ENCODE measurements at regions not wholly inside any gene's neighbourhood (a gene's known extent, or its start where the extent isn't known, plus 50 kb on each side); places are given as distances from the start of the nearest gene placed in this dataset.
"Not testable (repeated sequence)": the region's sequence is repeated elsewhere in the genome, so short reads cannot be mapped to it uniquely, and the experiment has no call there.

GRCh38 chr6:66094615-66095014, 387.6 kb upstream of the EYS start:
- intact Hi-C loops (cut with micrococcal nuclease): no loop called here
- Mint-ChIP-seq H3K27ac (no peak overlapping the region), H3K27me3 (no peaks in the 10 kb centered on the region), H3K4me3 (no peak overlapping the region), H3K9me3 (peaks cover 0 to 18% (median 9%) of the 10 kb centered on the region in 8 donors), H3K4me1 (no peaks in the 10 kb centered on the region), H3K36me3 (no peaks in the 10 kb centered on the region)
- Histone ChIP-seq H3K4me3 (ENCODE audit: low read length in 2 of 2) (no peak overlapping the region), H3K36me3 (ENCODE audit: insufficient read depth, low read length) (no peaks in the 10 kb centered on the region), H3K4me1 (ENCODE audit: insufficient read depth, low read length) (no peaks in the 10 kb centered on the region), H3K27ac (ENCODE audit: low read depth, low read length) (no peak overlapping the region), H3K9me3 (ENCODE audit: control insufficient read depth in 1 of 2, low read length in 2 of 2) (no peaks in the 10 kb centered on the region), H3K27me3 (ENCODE audit: insufficient read depth, low read length) (no peaks in the 10 kb centered on the region)
- CTCF ChIA-PET (ENCODE audit: partially characterized antibody): no interaction called here
- POLR2A ChIA-PET (ENCODE audit: partially characterized antibody): no interaction called here
- no peak for DNase-seq

GRCh38 chr6:66092306-66092705, 385.3 kb upstream of the EYS start:
- H3K36me3 Mint-ChIP-seq; DNase-seq; H3K36me3 ChIP-seq (ENCODE audit: insufficient read depth, low read length); POLR2A ChIA-PET (ENCODE audit: partially characterized antibody); H3K27ac ChIP-seq (ENCODE audit: low read depth, low read length); H3K4me3 ChIP-seq (ENCODE audit: low read length in 2 of 2); intact Hi-C loops (cut with micrococcal nuclease); H3K4me1 Mint-ChIP-seq; CTCF ChIA-PET (ENCODE audit: partially characterized antibody); H3K27ac Mint-ChIP-seq; H3K4me3 Mint-ChIP-seq; H3K27me3 ChIP-seq (ENCODE audit: insufficient read depth, low read length); H3K27me3 Mint-ChIP-seq; H3K9me3 ChIP-seq (ENCODE audit: control insufficient read depth in 1 of 2, low read length in 2 of 2); H3K4me1 ChIP-seq (ENCODE audit: insufficient read depth, low read length): not testable (repeated sequence)
- peaks cover under 1 to 25% (median 13%) of the 10 kb centered on the region in 8 donors for H3K9me3 Mint-ChIP-seq

GRCh38 chr6:66086532-66086931, 379.5 kb upstream of the EYS start:
- H3K4me3 Mint-ChIP-seq: no peak overlapping the region
- no peaks in the 10 kb centered on the region for H3K27me3 Mint-ChIP-seq
- POLR2A ChIA-PET (ENCODE audit: partially characterized antibody): no interaction called here
- intact Hi-C loops (cut with micrococcal nuclease): no loop called here
- peaks cover 0 to 3% of the 10 kb centered on the region in 2 donors for H3K9me3 ChIP-seq (ENCODE audit: control insufficient read depth in 1 of 2, low read length in 2 of 2)
- H3K27ac Mint-ChIP-seq: no peak overlapping the region
- H3K4me3 ChIP-seq (ENCODE audit: low read length in 2 of 2): no peak overlapping the region
- H3K36me3 ChIP-seq (ENCODE audit: insufficient read depth, low read length): no peaks in the 10 kb centered on the region
- no peaks in the 10 kb centered on the region for H3K36me3 Mint-ChIP-seq
- H3K4me1 ChIP-seq (ENCODE audit: insufficient read depth, low read length): no peaks in the 10 kb centered on the region
- CTCF ChIA-PET (ENCODE audit: partially characterized antibody): no interaction called here
- H3K27me3 ChIP-seq (ENCODE audit: insufficient read depth, low read length): no peaks in the 10 kb centered on the region
- H3K27ac ChIP-seq (ENCODE audit: low read depth, low read length): no peak overlapping the region
- no peaks in the 10 kb centered on the region for H3K4me1 Mint-ChIP-seq
- peaks cover 3 to 40% (median 22%) of the 10 kb centered on the region in 8 donors for H3K9me3 Mint-ChIP-seq
- no peak for DNase-seq

GRCh38 chr6:66082914-66083313, 375.9 kb upstream of the EYS start:
- Mint-ChIP-seq H3K9me3 (peaks cover 3 to 40% (median 28%) of the 10 kb centered on the region in 8 donors), H3K4me3 (no peak overlapping the region), H3K4me1 (no peaks in the 10 kb centered on the region), H3K36me3 (no peaks in the 10 kb centered on the region), H3K27ac (no peak overlapping the region), H3K27me3 (no peaks in the 10 kb centered on the region)
- H3K4me1 ChIP-seq (ENCODE audit: insufficient read depth, low read length): no peaks in the 10 kb centered on the region
- DNase-seq: no peak
- H3K36me3 ChIP-seq (ENCODE audit: insufficient read depth, low read length): no peaks in the 10 kb centered on the region
- H3K4me3 ChIP-seq (ENCODE audit: low read length in 2 of 2): no peak overlapping the region
- H3K27ac ChIP-seq (ENCODE audit: low read depth, low read length): no peak overlapping the region
- H3K27me3 ChIP-seq (ENCODE audit: insufficient read depth, low read length): no peaks in the 10 kb centered on the region
- ChIA-PET CTCF (ENCODE audit: partially characterized antibody) (no interaction called here), POLR2A (ENCODE audit: partially characterized antibody) (no interaction called here)
- H3K9me3 ChIP-seq (ENCODE audit: control insufficient read depth in 1 of 2, low read length in 2 of 2): peaks cover 0 to 3% of the 10 kb centered on the region in 2 donors
- intact Hi-C loops (cut with micrococcal nuclease): no loop called here

- no peak for DNase-seq
- no peak overlapping the region for H3K27ac Mint-ChIP-seq
- intact Hi-C loops (cut with micrococcal nuclease): no loop called here
- no peaks in the 10 kb centered on the region for H3K27me3 Mint-ChIP-seq
- H3K4me3 Mint-ChIP-seq: no peak overlapping the region
- no peaks in the 10 kb centered on the region for H3K36me3 ChIP-seq (ENCODE audit: insufficient read depth, low read length)
- H3K36me3 Mint-ChIP-seq: no peaks in the 10 kb centered on the region
- H3K9me3 ChIP-seq (ENCODE audit: control insufficient read depth in 1 of 2, low read length in 2 of 2): no peaks in the 10 kb centered on the region
- peaks cover 0 to 8% (median 4%) of the 10 kb centered on the region in 8 donors for H3K9me3 Mint-ChIP-seq
- no peaks in the 10 kb centered on the region for H3K4me1 Mint-ChIP-seq
- ChIA-PET CTCF (ENCODE audit: partially characterized antibody) (no interaction called here), POLR2A (ENCODE audit: partially characterized antibody) (no interaction called here)
- H3K4me3 ChIP-seq (ENCODE audit: low read length in 2 of 2): no peak overlapping the region
- no peak overlapping the region for H3K27ac ChIP-seq (ENCODE audit: low read depth, low read length)
- no peaks in the 10 kb centered on the region for H3K4me1 ChIP-seq (ENCODE audit: insufficient read depth, low read length)
- no peaks in the 10 kb centered on the region for H3K27me3 ChIP-seq (ENCODE audit: insufficient read depth, low read length)
Observed at GRCh38 chr6:66068907-66069306, 361.9 kb upstream of the EYS start.

GRCh38 chr6:66068033-66068432, 361.0 kb upstream of the EYS start:
- Mint-ChIP-seq H3K27me3 (no peaks in the 10 kb centered on the region), H3K9me3 (peaks cover 0 to 8% (median 3%) of the 10 kb centered on the region in 8 donors), H3K4me1 (no peaks in the 10 kb centered on the region), H3K4me3 (no peak overlapping the region), H3K36me3 (no peaks in the 10 kb centered on the region), H3K27ac (no peak overlapping the region)
- no peak overlapping the region for H3K27ac ChIP-seq (ENCODE audit: low read depth, low read length)
- no peak for DNase-seq
- H3K9me3 ChIP-seq (ENCODE audit: control insufficient read depth in 1 of 2, low read length in 2 of 2): no peaks in the 10 kb centered on the region
- H3K4me3 ChIP-seq (ENCODE audit: low read length in 2 of 2): no peak overlapping the region
- H3K4me1 ChIP-seq (ENCODE audit: insufficient read depth, low read length): no peaks in the 10 kb centered on the region
- CTCF ChIA-PET (ENCODE audit: partially characterized antibody): no interaction called here
- no peaks in the 10 kb centered on the region for H3K27me3 ChIP-seq (ENCODE audit: insufficient read depth, low read length)
- intact Hi-C loops (cut with micrococcal nuclease): no loop called here
- H3K36me3 ChIP-seq (ENCODE audit: insufficient read depth, low read length): no peaks in the 10 kb centered on the region
- POLR2A ChIA-PET (ENCODE audit: partially characterized antibody): no interaction called here

- Histone ChIP-seq H3K27ac (ENCODE audit: low read depth, low read length) (no peak overlapping the region), H3K9me3 (ENCODE audit: control insufficient read depth in 1 of 2, low read length in 2 of 2) (no peaks in the 10 kb centered on the region), H3K4me1 (ENCODE audit: insufficient read depth, low read length) (no peaks in the 10 kb centered on the region), H3K27me3 (ENCODE audit: insufficient read depth, low read length) (no peaks in the 10 kb centered on the region), H3K36me3 (ENCODE audit: insufficient read depth, low read length) (no peaks in the 10 kb centered on the region), H3K4me3 (ENCODE audit: low read length in 2 of 2) (no peak overlapping the region)
- Mint-ChIP-seq H3K36me3 (no peaks in the 10 kb centered on the region), H3K27me3 (no peaks in the 10 kb centered on the region), H3K4me1 (no peaks in the 10 kb centered on the region), H3K9me3 (peaks cover 0 to 9% (median 4%) of the 10 kb centered on the region in 8 donors), H3K27ac (no peak overlapping the region), H3K4me3 (no peak overlapping the region)
- ChIA-PET CTCF (ENCODE audit: partially characterized antibody) (no interaction called here), POLR2A (ENCODE audit: partially characterized antibody) (no interaction called here)
- intact Hi-C loops (cut with micrococcal nuclease): no loop called here
- DNase-seq: no peak
Observed at GRCh38 chr6:66065313-66065712, 358.3 kb upstream of the EYS start.

- POLR2A ChIA-PET (ENCODE audit: partially characterized antibody): no interaction called here
- no peak overlapping the region for H3K27ac Mint-ChIP-seq
Observed at GRCh38 chr6:66057034-66057433, 350.0 kb upstream of the EYS start.

More at GRCh38 chr6:66057034-66057433, 350.0 kb upstream of the EYS start:
- H3K36me3 Mint-ChIP-seq: no peaks in the 10 kb centered on the region
- no peaks in the 10 kb centered on the region for H3K27me3 Mint-ChIP-seq
- DNase-seq: no peak
- no peaks in the 10 kb centered on the region for H3K4me1 ChIP-seq (ENCODE audit: insufficient read depth, low read length)
- no peaks in the 10 kb centered on the region for H3K36me3 ChIP-seq (ENCODE audit: insufficient read depth, low read length)
- H3K27ac ChIP-seq (ENCODE audit: low read depth, low read length): no peak overlapping the region
- CTCF ChIA-PET (ENCODE audit: partially characterized antibody): no interaction called here
- no peaks in the 10 kb centered on the region for H3K9me3 ChIP-seq (ENCODE audit: control insufficient read depth in 1 of 2, low read length in 2 of 2)
- H3K4me3 ChIP-seq (ENCODE audit: low read length in 2 of 2): no peak overlapping the region
- no peak overlapping the region for H3K4me3 Mint-ChIP-seq
- H3K4me1 Mint-ChIP-seq: no peaks in the 10 kb centered on the region
- peaks cover 0 to 12% (median 3%) of the 10 kb centered on the region in 8 donors for H3K9me3 Mint-ChIP-seq
- intact Hi-C loops (cut with micrococcal nuclease): no loop called here
- no peaks in the 10 kb centered on the region for H3K27me3 ChIP-seq (ENCODE audit: insufficient read depth, low read length)
